ENCODE measurements at regions not wholly inside any gene's neighbourhood (a gene's known extent, or its start where the extent isn't known, plus 50 kb on each side); places are given as distances from the start of the nearest gene placed in this dataset.

DNA sequence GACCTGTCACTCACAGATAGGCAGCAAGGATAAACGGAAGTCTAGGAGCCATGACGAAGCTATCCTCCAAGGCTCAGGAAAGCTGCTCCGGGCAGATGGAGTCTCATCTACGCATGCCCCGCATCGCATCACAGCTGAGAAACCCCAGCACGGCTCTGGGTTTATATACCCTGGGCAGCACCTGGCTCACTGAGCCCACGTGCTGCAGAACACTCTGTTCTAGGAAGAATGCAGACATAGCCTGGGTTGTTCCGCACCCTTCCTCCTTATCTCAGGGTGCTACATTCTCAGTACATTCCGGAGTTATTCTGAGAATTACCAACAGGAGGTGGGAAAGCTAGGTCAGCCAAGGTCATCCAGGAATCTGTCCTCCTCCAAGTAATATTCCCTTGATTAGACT, 260.4 kb downstream of the CBLN4 start:
- Histone ChIP-seq H3K9me3 (ENCODE audit: control insufficient read depth, low read depth, low read length) (no peaks in the 10 kb centered on the region), H3K14ac (ENCODE audit: insufficient read depth, low read length) (no peak overlapping the region), H3T11ph (ENCODE audit: low read length) (no peak overlapping the region), H2BK20ac (ENCODE audit: low read depth, low read length, poor library complexity, severe bottlenecking) (no peak overlapping the region), H2BK12ac (ENCODE audit: insufficient read length, low read depth, low read length) (no peak overlapping the region), H2AK5ac (ENCODE audit: insufficient read length, low read length) (no peak overlapping the region), H4K20me1 (ENCODE audit: control insufficient read depth, insufficient read depth, insufficient read length) (no peaks in the 10 kb centered on the region), H3K4me1 (ENCODE audit: insufficient read depth, low read length) (no peaks in the 10 kb centered on the region), H3K18ac (ENCODE audit: insufficient read length, low read depth, low read length) (no peak overlapping the region), H3K27ac (ENCODE audit: insufficient read length, low read depth, low read length) (no peak overlapping the region), H3K4me2 (ENCODE audit: insufficient read depth, insufficient read length, low read length) (no peak overlapping the region), H3K4ac (ENCODE audit: low read depth, low read length) (no peak overlapping the region), H3K79me1 (ENCODE audit: insufficient read depth, low read depth, low read length, poor library complexity, severe bottlenecking) (no peaks in the 10 kb centered on the region), H2AFZ (ENCODE audit: low read length) (no peak overlapping the region), H3K27me3 (ENCODE audit: insufficient read depth, low read length) (no peaks in the 10 kb centered on the region), H3K23me2 (ENCODE audit: insufficient read length, low read depth, low read length, poor library complexity, severe bottlenecking) (no peaks in the 10 kb centered on the region), H2BK120ac (ENCODE audit: low read depth, low read length, poor library complexity, severe bottlenecking) (no peak overlapping the region), H3K9ac (ENCODE audit: extremely low read depth, insufficient read length, low read length) (no peak overlapping the region), H4K8ac (replicated peaks; ENCODE audit: insufficient read length, low read depth, low read length) (no peak overlapping the region), H4K5ac (ENCODE audit: insufficient read length, low read depth, low read length) (no peak overlapping the region), H3K23ac (ENCODE audit: insufficient read length, low read depth, low read length) (no peak overlapping the region), H2BK5ac (ENCODE audit: insufficient read length, low read length) (no peak overlapping the region), H4K91ac (ENCODE audit: insufficient read length, low read depth, low read length) (no peak overlapping the region), H3K56ac (ENCODE audit: insufficient read length, low read depth, low read length) (no peak overlapping the region), H3K79me2 (ENCODE audit: insufficient read depth, low read length) (no peaks in the 10 kb centered on the region), H2BK15ac (ENCODE audit: low read depth, low read length) (no peak overlapping the region)
- H3K4me1 Mint-ChIP-seq, result no peaks in the 10 kb centered on the region
- TF ChIP-seq, protein P1, sequence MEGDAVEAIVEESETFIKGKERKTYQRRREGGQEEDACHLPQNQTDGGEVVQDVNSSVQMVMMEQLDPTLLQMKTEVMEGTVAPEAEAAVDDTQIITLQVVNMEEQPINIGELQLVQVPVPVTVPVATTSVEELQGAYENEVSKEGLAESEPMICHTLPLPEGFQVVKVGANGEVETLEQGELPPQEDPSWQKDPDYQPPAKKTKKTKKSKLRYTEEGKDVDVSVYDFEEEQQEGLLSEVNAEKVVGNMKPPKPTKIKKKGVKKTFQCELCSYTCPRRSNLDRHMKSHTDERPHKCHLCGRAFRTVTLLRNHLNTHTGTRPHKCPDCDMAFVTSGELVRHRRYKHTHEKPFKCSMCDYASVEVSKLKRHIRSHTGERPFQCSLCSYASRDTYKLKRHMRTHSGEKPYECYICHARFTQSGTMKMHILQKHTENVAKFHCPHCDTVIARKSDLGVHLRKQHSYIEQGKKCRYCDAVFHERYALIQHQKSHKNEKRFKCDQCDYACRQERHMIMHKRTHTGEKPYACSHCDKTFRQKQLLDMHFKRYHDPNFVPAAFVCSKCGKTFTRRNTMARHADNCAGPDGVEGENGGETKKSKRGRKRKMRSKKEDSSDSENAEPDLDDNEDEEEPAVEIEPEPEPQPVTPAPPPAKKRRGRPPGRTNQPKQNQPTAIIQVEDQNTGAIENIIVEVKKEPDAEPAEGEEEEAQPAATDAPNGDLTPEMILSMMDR (conservative IDR thresholded peaks at IDR 0.05), result no peak
- H3K36me3 Mint-ChIP-seq (ENCODE audit: insufficient read depth in 1 of 3, low read depth in 3 of 3), result peaks cover 0 to 2% (median 0%) of the 10 kb centered on the region in 3 experiments; a peak in 1 of 7 replicates
- peaks cover 0 to 7% of the 10 kb centered on the region in 2 experiments; a peak in 2 of 5 replicates for H3K9me3 Mint-ChIP-seq
- no peak overlapping the region for H3K27ac Mint-ChIP-seq
- no peaks in the 10 kb centered on the region for H3K27me3 Mint-ChIP-seq (ENCODE audit: low read depth)
- no CpG with 5 or more reads among the region's 10 CpGs for WGBS (ENCODE audit: extremely low coverage, insufficient read length, low lambda C conversion rate)
- no peak overlapping the region for H3K4me3 Mint-ChIP-seq
- no peak for DNase-seq

All from H9 (cell line).